OCI-LY3 (cell line): ENCODE measurements at regions not wholly inside any gene's neighbourhood (a gene's known extent, or its start where the extent isn't known, plus 50 kb on each side); places are given as distances from the start of the nearest gene placed in this dataset.

Experiments used
- H2AFZ ChIP-seq: fragments of 200-600, 300-600 bp; shearing (Covaris generic); 2 replicates; pipeline ENCODE4 v1.6.0; 2014; ENCODE audit warnings: antibody characterized with exemption, low read depth, low read length
- H3K27ac ChIP-seq: fragments of 200-600, 300-600 bp; sonication (generic); 2 replicates; pipeline ENCODE4 v1.5.1; 2014; ENCODE audit warnings: mild to moderate bottlenecking, low read length, moderate library complexity, mixed read lengths
- H3K27me3 ChIP-seq: fragments of 200-600, 300-600 bp; sonication (generic); 2 replicates; pipeline ENCODE4 v1.6.1; 2014; ENCODE audit warnings: low read depth, low read length, mixed read lengths
- H3K36me3 ChIP-seq: fragments of 200-600, 300-600 bp; sonication (generic); replicated peaks from 2 replicates; pipeline ENCODE3; 2014; ENCODE audit warnings: low read depth, low read length, mixed read lengths
- H3K4me1 ChIP-seq: fragments of 300-600, 200-600 bp; sonication (generic); 2 replicates; pipeline ENCODE4 v1.6.1; 2014; ENCODE audit warnings: low read length, mixed read lengths
- H3K4me2 ChIP-seq: fragments of 200-600, 300-600 bp; sonication (generic); 2 replicates; pipeline ENCODE4 v1.6.1; 2014; ENCODE audit warnings: low read length, mixed read lengths
- H3K4me3 ChIP-seq: fragments of 300-600, 200-600 bp; sonication (generic); 2 replicates; pipeline ENCODE4 v1.5.1; 2014; ENCODE audit warnings: antibody characterized with exemption, mild to moderate bottlenecking, low read length, moderate library complexity
- H3K79me2 ChIP-seq: fragments of 300-600, 200-600 bp; shearing (Covaris generic); 2 replicates; pipeline ENCODE4 v1.6.1; 2014; ENCODE audit warnings: mild to moderate bottlenecking, low read length, mixed read lengths
- H3K9ac ChIP-seq: fragments of 300-600, 200-600 bp; shearing (Covaris generic); 2 replicates; pipeline ENCODE4 v1.6.0; 2014; ENCODE audit warnings: mild to moderate bottlenecking, low read length, moderate library complexity
- H3K9me3 ChIP-seq: fragments of 200-600, 300-600 bp; shearing (Covaris generic); 2 replicates; pipeline ENCODE4 v1.6.1; 2014; ENCODE audit warnings: low read length, mixed read lengths; ENCODE audit not compliant: insufficient read depth
- H4K20me1 ChIP-seq: fragments of 200-600, 300-600 bp; sonication (generic); 2 replicates; pipeline ENCODE4 v1.6.1; 2016; ENCODE audit warnings: low read length, mixed read lengths; ENCODE audit not compliant: insufficient read depth
- EZH2phosphoT487 ChIP-seq: fragments of 200-600 bp; shearing (Covaris generic); IDR thresholded peaks from 2 replicates; pipeline ENCODE4 v1.6.1; 2018; ENCODE audit warnings: antibody characterized with exemption, mixed run types, low read depth
- TF ChIP-seq, protein P1 (sequence below): fragments of 200-600, 300-600 bp; sonication (generic); IDR thresholded peaks from 2 replicates; pipeline ENCODE4 v1.5.1; 2014; ENCODE audit warnings: antibody characterized with exemption, low read length, low read depth

DNA sequence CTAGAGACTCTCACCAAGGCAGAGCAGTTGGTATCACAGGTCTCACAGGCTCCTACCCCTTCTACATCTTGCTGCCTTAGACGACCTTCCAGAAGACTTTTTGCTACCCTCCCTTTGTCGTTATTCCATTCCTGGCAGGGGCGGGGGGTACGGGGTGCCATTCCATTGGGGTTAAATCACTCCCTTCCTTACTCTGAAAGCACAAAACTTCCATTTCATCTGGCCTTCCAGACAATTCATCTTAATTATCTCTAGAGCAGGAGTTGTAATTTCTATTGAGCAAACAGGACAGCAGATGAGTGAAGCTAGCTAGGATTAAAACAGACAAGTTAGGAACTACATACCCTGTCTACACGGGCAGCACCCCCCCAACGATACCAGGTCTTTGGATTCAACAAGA, 276.2 kb upstream of the TANK start:
- TF ChIP-seq, protein P1, sequence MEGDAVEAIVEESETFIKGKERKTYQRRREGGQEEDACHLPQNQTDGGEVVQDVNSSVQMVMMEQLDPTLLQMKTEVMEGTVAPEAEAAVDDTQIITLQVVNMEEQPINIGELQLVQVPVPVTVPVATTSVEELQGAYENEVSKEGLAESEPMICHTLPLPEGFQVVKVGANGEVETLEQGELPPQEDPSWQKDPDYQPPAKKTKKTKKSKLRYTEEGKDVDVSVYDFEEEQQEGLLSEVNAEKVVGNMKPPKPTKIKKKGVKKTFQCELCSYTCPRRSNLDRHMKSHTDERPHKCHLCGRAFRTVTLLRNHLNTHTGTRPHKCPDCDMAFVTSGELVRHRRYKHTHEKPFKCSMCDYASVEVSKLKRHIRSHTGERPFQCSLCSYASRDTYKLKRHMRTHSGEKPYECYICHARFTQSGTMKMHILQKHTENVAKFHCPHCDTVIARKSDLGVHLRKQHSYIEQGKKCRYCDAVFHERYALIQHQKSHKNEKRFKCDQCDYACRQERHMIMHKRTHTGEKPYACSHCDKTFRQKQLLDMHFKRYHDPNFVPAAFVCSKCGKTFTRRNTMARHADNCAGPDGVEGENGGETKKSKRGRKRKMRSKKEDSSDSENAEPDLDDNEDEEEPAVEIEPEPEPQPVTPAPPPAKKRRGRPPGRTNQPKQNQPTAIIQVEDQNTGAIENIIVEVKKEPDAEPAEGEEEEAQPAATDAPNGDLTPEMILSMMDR, result no peak
- TF ChIP-seq EZH2phosphoT487, result no peak
- no peak overlapping the region for H3K4me3 ChIP-seq
- H3K4me1 ChIP-seq, result no peaks in the 10 kb centered on the region
- no peaks in the 10 kb centered on the region for H3K9me3 ChIP-seq
- H3K36me3 ChIP-seq, result no peaks in the 10 kb centered on the region
- no peak overlapping the region for H3K9ac ChIP-seq
- H3K27ac ChIP-seq, result no peak overlapping the region
- no peak overlapping the region for H3K4me2 ChIP-seq
- no peak overlapping the region for H2AFZ ChIP-seq
- no peaks in the 10 kb centered on the region for H3K79me2 ChIP-seq
- no peaks in the 10 kb centered on the region for H4K20me1 ChIP-seq
- H3K27me3 ChIP-seq, result no peaks in the 10 kb centered on the region

DNA sequence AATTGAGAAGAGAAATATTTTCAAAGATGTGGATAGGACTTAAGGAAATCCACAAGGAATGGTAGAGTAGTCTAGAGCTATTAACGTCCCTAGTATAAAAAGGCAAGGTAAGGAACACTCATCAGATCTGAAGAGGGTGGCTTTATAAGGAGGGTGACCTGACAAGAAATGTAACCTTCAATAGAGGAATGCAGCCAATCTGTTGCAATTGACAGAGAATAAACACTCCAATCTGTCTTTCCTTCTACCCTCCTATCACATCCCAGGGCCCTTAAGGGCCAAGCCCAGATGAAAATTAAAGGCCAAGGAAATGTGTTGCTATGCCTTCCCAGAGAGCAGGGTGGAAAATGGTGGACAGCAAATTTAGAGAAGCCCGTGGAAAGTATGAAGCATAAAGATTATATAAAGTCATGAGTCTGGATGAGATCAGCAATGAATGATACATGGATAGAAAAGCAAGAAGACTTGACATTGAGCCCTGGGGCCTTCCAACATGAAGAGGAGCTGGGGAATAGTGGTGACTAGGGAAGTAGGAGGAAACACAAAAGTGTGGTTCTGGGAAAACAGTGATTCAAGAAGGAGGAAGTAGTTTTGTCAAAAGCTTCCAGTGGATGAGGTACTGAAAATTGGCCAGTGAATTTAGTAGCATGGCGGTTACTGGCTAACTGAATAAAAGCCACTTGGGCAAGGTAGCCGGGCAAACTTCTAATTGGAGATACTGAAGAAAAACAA, 270.6 kb upstream of the TANK start:
- H3K4me1 ChIP-seq, result no peaks in the 10 kb centered on the region
- H4K20me1 ChIP-seq, result no peaks in the 10 kb centered on the region
- no peaks in the 10 kb centered on the region for H3K36me3 ChIP-seq
- H3K27me3 ChIP-seq, result no peaks in the 10 kb centered on the region
- no peak overlapping the region for H3K9ac ChIP-seq
- TF ChIP-seq, protein P1, result no peak
- no peak for TF ChIP-seq EZH2phosphoT487
- H3K27ac ChIP-seq, result no peak overlapping the region
- no peak overlapping the region for H2AFZ ChIP-seq
- H3K4me3 ChIP-seq, result no peak overlapping the region
- no peak overlapping the region for H3K4me2 ChIP-seq
- no peaks in the 10 kb centered on the region for H3K79me2 ChIP-seq
- H3K9me3 ChIP-seq, result no peaks in the 10 kb centered on the region

DNA sequence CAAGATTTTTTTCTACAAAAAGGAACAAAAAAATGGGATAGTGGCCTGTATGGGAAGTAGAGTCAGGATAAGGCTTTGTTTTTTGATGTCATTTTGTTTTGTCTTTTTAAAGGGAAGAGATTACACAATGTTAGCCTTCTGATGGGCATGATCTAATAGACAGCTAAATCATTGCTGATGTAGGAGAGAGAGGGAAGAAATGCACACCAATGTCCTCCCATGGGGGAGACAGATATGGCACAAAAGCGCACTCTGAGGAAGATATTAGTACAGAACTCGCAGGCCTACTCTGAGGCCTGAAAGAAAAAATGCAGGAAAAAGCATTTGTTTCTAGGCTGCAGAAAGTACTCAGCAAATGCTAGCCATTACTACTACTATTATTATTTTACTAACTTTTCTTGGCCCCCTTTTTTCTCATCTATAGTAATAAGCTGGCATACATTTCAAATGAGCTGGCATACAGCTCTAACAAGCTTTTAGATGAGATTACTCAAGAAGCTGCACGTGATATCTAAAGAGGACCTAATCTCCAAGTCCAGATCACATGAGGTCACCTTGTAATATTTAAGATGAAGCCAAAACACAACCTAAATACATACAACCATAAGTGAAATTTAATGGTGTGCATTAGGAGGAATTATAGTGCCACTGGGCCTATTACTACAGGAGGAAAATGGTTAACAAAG, 269.4 kb upstream of the TANK start:
- peaks cover under 1% of the 10 kb centered on the region; the same call in 1 of the 2 replicates for H3K9me3 ChIP-seq
- no peak overlapping the region for H3K9ac ChIP-seq
- H4K20me1 ChIP-seq, result no peaks in the 10 kb centered on the region
- H3K4me3 ChIP-seq, result no peak overlapping the region
- H3K4me1 ChIP-seq, result no peaks in the 10 kb centered on the region
- no peak overlapping the region for H3K27ac ChIP-seq
- H2AFZ ChIP-seq, result no peak overlapping the region
- H3K36me3 ChIP-seq, result no peaks in the 10 kb centered on the region
- H3K27me3 ChIP-seq, result no peaks in the 10 kb centered on the region
- no peaks in the 10 kb centered on the region for H3K79me2 ChIP-seq
- H3K4me2 ChIP-seq, result no peak overlapping the region
- no peak for TF ChIP-seq EZH2phosphoT487
- TF ChIP-seq, protein P1, result no peak

GRCh38 chr2:160891353-160891740, 268.9 kb upstream of the TANK start:
- no peak overlapping the region for H3K4me3 ChIP-seq
- H3K27me3 ChIP-seq, result no peaks in the 10 kb centered on the region
- TF ChIP-seq EZH2phosphoT487, result no peak
- TF ChIP-seq, protein P1, result no peak
- H3K79me2 ChIP-seq, result no peaks in the 10 kb centered on the region
- H3K9ac ChIP-seq, result no peak overlapping the region
- H3K27ac ChIP-seq, result no peak overlapping the region
- no peaks in the 10 kb centered on the region for H3K36me3 ChIP-seq
- H4K20me1 ChIP-seq, result no peaks in the 10 kb centered on the region
- H3K9me3 ChIP-seq, result peaks cover 6% of the 10 kb centered on the region; the same call in 1 of the 2 replicates
- no peak overlapping the region for H3K4me2 ChIP-seq
- H3K4me1 ChIP-seq, result no peaks in the 10 kb centered on the region
- H2AFZ ChIP-seq, result no peak overlapping the region
